ENCODE measurements at regions not wholly inside any gene's neighbourhood (a gene's known extent, or its start where the extent isn't known, plus 50 kb on each side); places are given as distances from the start of the nearest gene placed in this dataset.
A peak's percentile ranks its signal among the peaks of the same experiment; 100 is the strongest.

DNA sequence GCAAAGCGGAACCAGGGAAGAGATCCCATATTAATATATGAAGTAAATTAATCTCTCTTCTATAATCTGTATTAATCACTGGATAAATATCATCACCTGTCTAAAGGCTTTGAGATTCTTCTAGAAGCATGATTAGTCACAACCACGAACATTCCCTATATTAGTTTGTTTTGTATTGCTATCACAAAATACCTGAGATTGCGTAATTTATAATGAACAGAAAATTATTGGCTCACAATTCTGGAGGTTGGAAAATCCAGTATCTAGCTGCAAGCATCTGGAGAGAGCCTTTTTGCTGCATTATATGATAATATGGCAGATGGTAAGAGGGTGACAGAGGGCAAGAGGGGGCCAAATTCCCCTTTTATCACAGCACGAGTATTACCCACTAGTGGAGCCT lies 532.6 kb upstream of the EPHA5 start:
- TF ChIP-seq, protein P1, sequence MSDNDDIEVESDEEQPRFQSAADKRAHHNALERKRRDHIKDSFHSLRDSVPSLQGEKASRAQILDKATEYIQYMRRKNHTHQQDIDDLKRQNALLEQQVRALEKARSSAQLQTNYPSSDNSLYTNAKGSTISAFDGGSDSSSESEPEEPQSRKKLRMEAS (IDR thresholded peaks at IDR 0.05), result no peak
- TF ChIP-seq YY1 (IDR thresholded peaks at IDR 0.05; ENCODE audit: low read depth) (no peak), TAF1 (IDR thresholded peaks at IDR 0.05; ENCODE audit: low read depth) (no peak), ZBTB7A (IDR thresholded peaks at IDR 0.05; ENCODE audit: low read depth) (no peak), EP300 (IDR thresholded peaks at IDR 0.05; ENCODE audit: borderline replicate concordance) (no peak), CEBPB (IDR thresholded peaks at IDR 0.05) (0 out of 2 replicates have a peak, but pooled peaks have one; percentile 22), TEAD4 (IDR thresholded peaks at IDR 0.05) (no peak)
- TF ChIP-seq, protein P2, sequence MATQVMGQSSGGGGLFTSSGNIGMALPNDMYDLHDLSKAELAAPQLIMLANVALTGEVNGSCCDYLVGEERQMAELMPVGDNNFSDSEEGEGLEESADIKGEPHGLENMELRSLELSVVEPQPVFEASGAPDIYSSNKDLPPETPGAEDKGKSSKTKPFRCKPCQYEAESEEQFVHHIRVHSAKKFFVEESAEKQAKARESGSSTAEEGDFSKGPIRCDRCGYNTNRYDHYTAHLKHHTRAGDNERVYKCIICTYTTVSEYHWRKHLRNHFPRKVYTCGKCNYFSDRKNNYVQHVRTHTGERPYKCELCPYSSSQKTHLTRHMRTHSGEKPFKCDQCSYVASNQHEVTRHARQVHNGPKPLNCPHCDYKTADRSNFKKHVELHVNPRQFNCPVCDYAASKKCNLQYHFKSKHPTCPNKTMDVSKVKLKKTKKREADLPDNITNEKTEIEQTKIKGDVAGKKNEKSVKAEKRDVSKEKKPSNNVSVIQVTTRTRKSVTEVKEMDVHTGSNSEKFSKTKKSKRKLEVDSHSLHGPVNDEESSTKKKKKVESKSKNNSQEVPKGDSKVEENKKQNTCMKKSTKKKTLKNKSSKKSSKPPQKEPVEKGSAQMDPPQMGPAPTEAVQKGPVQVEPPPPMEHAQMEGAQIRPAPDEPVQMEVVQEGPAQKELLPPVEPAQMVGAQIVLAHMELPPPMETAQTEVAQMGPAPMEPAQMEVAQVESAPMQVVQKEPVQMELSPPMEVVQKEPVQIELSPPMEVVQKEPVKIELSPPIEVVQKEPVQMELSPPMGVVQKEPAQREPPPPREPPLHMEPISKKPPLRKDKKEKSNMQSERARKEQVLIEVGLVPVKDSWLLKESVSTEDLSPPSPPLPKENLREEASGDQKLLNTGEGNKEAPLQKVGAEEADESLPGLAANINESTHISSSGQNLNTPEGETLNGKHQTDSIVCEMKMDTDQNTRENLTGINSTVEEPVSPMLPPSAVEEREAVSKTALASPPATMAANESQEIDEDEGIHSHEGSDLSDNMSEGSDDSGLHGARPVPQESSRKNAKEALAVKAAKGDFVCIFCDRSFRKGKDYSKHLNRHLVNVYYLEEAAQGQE (IDR thresholded peaks at IDR 0.05; ENCODE audit: low read depth), result no peak
